ENCODE measurements at regions not wholly inside any gene's neighbourhood (a gene's known extent, or its start where the extent isn't known, plus 50 kb on each side); places are given as distances from the start of the nearest gene placed in this dataset.

GRCh38 chr13:62168891-62169290 is 753.2 kb upstream of the PCDH20 start:
- Histone ChIP-seq H3K27me3 (ENCODE audit: control insufficient read depth, insufficient read depth, low read length) (no peaks in the 10 kb centered on the region), H3K14ac (replicated peaks; ENCODE audit: low read depth, low read length) (no peak overlapping the region), H2BK15ac (ENCODE audit: low read depth, low read length) (no peak overlapping the region), H2BK20ac (ENCODE audit: low read depth, low read length) (no peak overlapping the region), H4K8ac (ENCODE audit: low read depth in 2 of 2, low read length in 2 of 2) (no peak overlapping the region), H3K9me1 (ENCODE audit: insufficient read depth, low read length) (no peaks in the 10 kb centered on the region), H3K36me3 (ENCODE audit: control insufficient read depth, insufficient read depth, low read length) (no peaks in the 10 kb centered on the region), H3K18ac (ENCODE audit: low read depth, low read length) (no peak overlapping the region), H2AFZ (replicated peaks; ENCODE audit: low read length, poor library complexity) (no peak overlapping the region), H4K20me1 (ENCODE audit: insufficient read depth, low read length) (no peaks in the 10 kb centered on the region), H4K5ac (ENCODE audit: low read depth, low read length) (no peak overlapping the region), H2AK9ac (replicated peaks; ENCODE audit: low read depth, low read length, poor library complexity) (no peak overlapping the region), H3K9me3 (ENCODE audit: control insufficient read depth, insufficient read depth, low read length) (peaks cover 10% of the 10 kb centered on the region; the same call in 1 of the 2 replicates), H3K27ac (ENCODE audit: insufficient read depth, low read length) (no peak overlapping the region), H3K4me2 (ENCODE audit: low read depth, low read length) (no peak overlapping the region), H2BK5ac (ENCODE audit: low read depth, low read length, poor library complexity, severe bottlenecking) (no peak overlapping the region), H4K91ac (ENCODE audit: insufficient read depth, low read depth, low read length) (no peak overlapping the region), H3K79me1 (ENCODE audit: low read depth in 1 of 2, low read length in 2 of 2) (no peaks in the 10 kb centered on the region), H3K9ac (ENCODE audit: low read depth, low read length) (no peak overlapping the region), H3K4ac (ENCODE audit: low read depth, low read length) (no peak overlapping the region), H3K4me3 (ENCODE audit: insufficient read depth, low read depth, low read length) (no peak overlapping the region), H2BK120ac (ENCODE audit: low read depth, low read length) (no peak overlapping the region), H3K23ac (ENCODE audit: low read depth, low read length) (no peak overlapping the region), H3K56ac (ENCODE audit: extremely low read depth, insufficient read depth, low read length) (no peak overlapping the region), H2AK5ac (ENCODE audit: low read depth, low read length) (no peak overlapping the region), H3K4me1 (ENCODE audit: control insufficient read depth, insufficient read depth, low read length) (no peaks in the 10 kb centered on the region)
- DNase-seq (no peak), ATAC-seq (ENCODE audit: low read depth) (no peak)
- no peak for TF ChIP-seq CEBPB (IDR thresholded peaks at IDR 0.05; ENCODE audit: low read depth, low read length)
- TF ChIP-seq, protein P1, sequence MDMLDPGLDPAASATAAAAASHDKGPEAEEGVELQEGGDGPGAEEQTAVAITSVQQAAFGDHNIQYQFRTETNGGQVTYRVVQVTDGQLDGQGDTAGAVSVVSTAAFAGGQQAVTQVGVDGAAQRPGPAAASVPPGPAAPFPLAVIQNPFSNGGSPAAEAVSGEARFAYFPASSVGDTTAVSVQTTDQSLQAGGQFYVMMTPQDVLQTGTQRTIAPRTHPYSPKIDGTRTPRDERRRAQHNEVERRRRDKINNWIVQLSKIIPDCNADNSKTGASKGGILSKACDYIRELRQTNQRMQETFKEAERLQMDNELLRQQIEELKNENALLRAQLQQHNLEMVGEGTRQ (IDR thresholded peaks at IDR 0.05; ENCODE audit: low read depth, low read length) = no peak
- no peak for TF ChIP-seq RFX5 (IDR thresholded peaks at IDR 0.05; ENCODE audit: low read depth, low read length)
- TF ChIP-seq, protein P2, sequence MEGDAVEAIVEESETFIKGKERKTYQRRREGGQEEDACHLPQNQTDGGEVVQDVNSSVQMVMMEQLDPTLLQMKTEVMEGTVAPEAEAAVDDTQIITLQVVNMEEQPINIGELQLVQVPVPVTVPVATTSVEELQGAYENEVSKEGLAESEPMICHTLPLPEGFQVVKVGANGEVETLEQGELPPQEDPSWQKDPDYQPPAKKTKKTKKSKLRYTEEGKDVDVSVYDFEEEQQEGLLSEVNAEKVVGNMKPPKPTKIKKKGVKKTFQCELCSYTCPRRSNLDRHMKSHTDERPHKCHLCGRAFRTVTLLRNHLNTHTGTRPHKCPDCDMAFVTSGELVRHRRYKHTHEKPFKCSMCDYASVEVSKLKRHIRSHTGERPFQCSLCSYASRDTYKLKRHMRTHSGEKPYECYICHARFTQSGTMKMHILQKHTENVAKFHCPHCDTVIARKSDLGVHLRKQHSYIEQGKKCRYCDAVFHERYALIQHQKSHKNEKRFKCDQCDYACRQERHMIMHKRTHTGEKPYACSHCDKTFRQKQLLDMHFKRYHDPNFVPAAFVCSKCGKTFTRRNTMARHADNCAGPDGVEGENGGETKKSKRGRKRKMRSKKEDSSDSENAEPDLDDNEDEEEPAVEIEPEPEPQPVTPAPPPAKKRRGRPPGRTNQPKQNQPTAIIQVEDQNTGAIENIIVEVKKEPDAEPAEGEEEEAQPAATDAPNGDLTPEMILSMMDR (conservative IDR thresholded peaks at IDR 0.05; ENCODE audit: low read depth, low read length) = no peak
- TF ChIP-seq ELK1 (IDR thresholded peaks at IDR 0.05; ENCODE audit: borderline replicate concordance, low read depth, low read length) = no peak
- TF ChIP-seq MAFK (IDR thresholded peaks at IDR 0.05; ENCODE audit: low read depth, low read length) = no peak
- TF ChIP-seq CHD1 (IDR thresholded peaks at IDR 0.05; ENCODE audit: low read depth, low read length) = no peak
- TF ChIP-seq BHLHE40 (IDR thresholded peaks at IDR 0.05; ENCODE audit: low read depth, low read length) = no peak
- TF ChIP-seq RAD21 (IDR thresholded peaks at IDR 0.05; ENCODE audit: low read length) = no peak
- no peak for TF ChIP-seq MXI1 (IDR thresholded peaks at IDR 0.05; ENCODE audit: borderline replicate concordance, low read depth, low read length)
- TF ChIP-seq NFE2L2 (IDR thresholded peaks at IDR 0.05; ENCODE audit: low read depth, low read length) = no peak
- no peak for TF ChIP-seq SMC3 (IDR thresholded peaks at IDR 0.05; ENCODE audit: low read depth, low read length)
- POLR2A ChIA-PET (ENCODE audit: unreplicated experiment) = no interaction called here
- intact Hi-C loops (cut with micrococcal nuclease) = no loop called here
- BruUV-seq (replicated peaks) = no TSS peak
- CTCF ChIA-PET = no interaction called here
- dilution Hi-C loops (cut with HindIII; ENCODE audit: low sequenced_read_pairs, unreplicated experiment) = no loop called here
- WGBS, 2 experiments (ENCODE audit: extremely low coverage in 2 of 2, insufficient read length in 1 of 2) = 81% methylated on average over 5 of the region's 13 CpGs; no CpG with 5 or more reads in 1 of the 2 experiments
- in situ Hi-C loops (cut with MboI; ENCODE audit: low sequenced_read_pairs) = no loop called here
